Esophagus muscularis mucosa (tissue), 4 donors: ENCODE measurements at regions not wholly inside any gene's neighbourhood (a gene's known extent, or its start where the extent isn't known, plus 50 kb on each side); places are given as distances from the start of the nearest gene placed in this dataset.

Experiments
- DNase-seq: peaks from one replicate; pipeline ENCODE4 v3.0.0-alpha.2; 2017; ENCODE audit errors: extremely low spot score
- H3K27ac ChIP-seq, 4 donors: fragments of 200-600 bp; sonication (generic); replicated peaks in 1 of 4; 1 replicate in 3 of 4; 2 replicates in 1 of 4; pipeline ENCODE4 v1.5.1; 2016 to 2019; ENCODE audit warnings: mild to moderate bottlenecking in 1 of 4
- H3K27me3 ChIP-seq, 4 donors: fragments of 200-600 bp; sonication (generic); one replicate each; pipeline versions ENCODE4 v1.5.1 to v1.6.0; 2016 to 2019
- H3K36me3 ChIP-seq, 4 donors: fragments of 200-600 bp; sonication (generic); one replicate each; pipeline ENCODE4 v1.5.1; 2016 to 2019
- H3K4me1 ChIP-seq, 4 donors: fragments of 200-600 bp; sonication (generic); one replicate each; pipeline ENCODE4 v1.5.1; 2016 to 2019
- H3K4me3 ChIP-seq, 4 donors: fragments of 200-600 bp; sonication (generic); 1 replicate in 2 of 4; 2 replicates in 2 of 4; pipeline ENCODE4 v1.5.1; 2016 to 2019; ENCODE audit warnings: mild to moderate bottlenecking in 4 of 4, moderate library complexity in 1 of 4
- H3K9me3 ChIP-seq, 4 donors: fragments of 200-600 bp; sonication (generic); 1 replicate in 3 of 4; 2 replicates in 1 of 4; pipeline ENCODE4 v1.5.1; 2016 to 2019
- CTCF ChIP-seq, 3 experiments: fragments of 200-600 bp in 2 of 3; fragments of 450-650 bp in 1 of 3; sonication (generic) in 2 of 3; IDR thresholded peaks; one replicate each; pipeline ENCODE4 v1.5.1; 2017 to 2019; ENCODE audit warnings: antibody characterized with exemption in 3 of 3, mild to moderate bottlenecking in 2 of 3, moderate library complexity in 1 of 3
- EP300 ChIP-seq: sonication (generic); formaldehyde crosslinking; IDR thresholded peaks from one replicate; pipeline ENCODE4 v1.6.1; 2017; ENCODE audit warnings: antibody characterized with exemption
- POLR2A ChIP-seq: fragments of 450-650 bp; IDR thresholded peaks from one replicate; pipeline ENCODE4 v1.6.1; 2017; ENCODE audit warnings: antibody characterized with exemption, moderate library complexity, mild to moderate bottlenecking, low read depth
- POLR2AphosphoS5 ChIP-seq, 2 donors: sonication (generic); formaldehyde crosslinking; IDR thresholded peaks; one replicate each; pipeline ENCODE4 v1.6.1; 2017; ENCODE audit warnings: antibody characterized with exemption in 2 of 2
- WGBS: methylation state at CpG from one replicate; pipeline ENCODE4 v1.1.5; 2018; 5-methylcytosine and 5-hydroxymethylcytosine counted together
- intact Hi-C: fragments of 100-400 bp; cut with DNase I; formaldehyde crosslinking; loops from one replicate; pipeline ENCODE4 v1.15.1; 2023

- H3K36me3 ChIP-seq, result no peaks in the 10 kb centered on the region
- no peak overlapping the region for H3K4me3 ChIP-seq
- no peak for DNase-seq
- no peaks in the 10 kb centered on the region for H3K4me1 ChIP-seq
- no peak overlapping the region for H3K27ac ChIP-seq
- WGBS, result 79% methylated on average over 5 of the region's 5 CpGs
- TF ChIP-seq CTCF (IDR thresholded peaks at IDR 0.05), result no peak
- TF ChIP-seq POLR2A, result no peak
- TF ChIP-seq EP300, result no peak
- no peak for TF ChIP-seq POLR2AphosphoS5 (IDR thresholded peaks at IDR 0.05)
- no peaks in the 10 kb centered on the region for H3K9me3 ChIP-seq
- peaks cover 0 to 5% (median 0%) of the 10 kb centered on the region in 4 donors for H3K27me3 ChIP-seq
- intact Hi-C loops, result no loop called here
These were observed 503.4 kb upstream of the VRK2 start for GRCh38 chr2:57543211-57543610.

GRCh38 chr2:57544624-57545023 is 502.0 kb upstream of the VRK2 start:
- intact Hi-C loops, result no loop called here
- Histone ChIP-seq H3K4me3 (no peak overlapping the region), H3K9me3 (no peaks in the 10 kb centered on the region), H3K4me1 (no peaks in the 10 kb centered on the region), H3K27me3 (peaks cover 0 to 5% (median 0%) of the 10 kb centered on the region in 4 donors), H3K27ac (no peak overlapping the region), H3K36me3 (no peaks in the 10 kb centered on the region)
- TF ChIP-seq CTCF (IDR thresholded peaks at IDR 0.05) (no peak), EP300 (no peak), POLR2AphosphoS5 (IDR thresholded peaks at IDR 0.05) (no peak), POLR2A (no peak)
- DNase-seq, result no peak

DNA sequence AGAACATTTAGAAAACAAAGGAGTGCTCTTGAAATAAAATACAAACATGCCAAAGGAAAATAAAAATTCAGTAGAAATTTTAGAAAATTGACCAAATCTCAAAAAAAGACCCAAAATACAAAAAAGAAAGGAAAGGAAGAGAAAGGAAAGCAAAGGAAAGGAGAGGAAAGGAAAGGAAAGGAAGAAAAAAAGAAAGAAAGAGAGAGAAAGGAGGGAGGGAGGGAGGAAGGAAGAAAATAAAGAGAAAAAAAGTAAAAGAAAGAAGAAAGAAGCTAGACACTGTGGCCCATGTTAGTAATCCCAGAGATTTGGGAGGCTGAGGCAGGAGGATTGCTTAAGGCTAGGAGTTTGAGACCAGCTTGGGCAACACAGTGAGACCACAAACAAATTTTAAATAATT is 500.1 kb upstream of the VRK2 start:
- Histone ChIP-seq H3K9me3 (peaks cover 0 to 10% (median 0%) of the 10 kb centered on the region in 4 donors), H3K4me1 (no peaks in the 10 kb centered on the region), H3K27ac (no peak overlapping the region), H3K4me3 (no peak overlapping the region), H3K27me3 (peaks cover 0 to 5% (median 0%) of the 10 kb centered on the region in 4 donors), H3K36me3 (no peaks in the 10 kb centered on the region)
- DNase-seq, result no peak
- intact Hi-C loops, result no loop called here
- TF ChIP-seq POLR2A (no peak), POLR2AphosphoS5 (IDR thresholded peaks at IDR 0.05) (no peak), CTCF (IDR thresholded peaks at IDR 0.05) (no peak), EP300 (no peak)

DNA sequence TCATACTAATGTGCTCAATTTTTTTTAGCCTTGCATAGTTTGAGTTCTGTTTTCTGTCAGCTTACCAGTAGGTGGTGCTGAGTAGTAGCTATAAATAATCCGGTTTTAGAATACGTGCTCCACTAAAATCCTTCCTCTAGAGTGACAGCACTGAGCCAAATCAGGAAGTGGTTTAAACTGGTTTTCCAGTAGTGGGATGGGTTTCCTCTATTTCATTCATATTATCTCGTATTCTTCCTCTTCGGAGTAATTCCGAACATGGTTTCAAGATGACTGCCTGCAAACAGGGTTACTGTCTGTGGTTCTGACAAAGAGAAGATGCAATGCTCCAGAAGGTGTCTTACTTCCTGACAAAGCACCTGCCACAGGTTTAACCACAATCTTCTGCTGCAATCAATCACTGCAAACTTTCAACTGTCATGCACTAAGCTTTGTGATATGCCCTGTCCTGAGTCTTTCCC is 496.9 kb upstream of the VRK2 start:
- TF ChIP-seq POLR2A (no peak), POLR2AphosphoS5 (IDR thresholded peaks at IDR 0.05) (no peak), EP300 (no peak), CTCF (IDR thresholded peaks at IDR 0.05) (no peak)
- DNase-seq, result no peak
- H3K27me3 ChIP-seq, result peaks cover 0 to 5% (median 0%) of the 10 kb centered on the region in 4 donors
- no peaks in the 10 kb centered on the region for H3K4me1 ChIP-seq
- WGBS, result 42% methylated on average over 5 of the region's 5 CpGs
- H3K4me3 ChIP-seq, result no peak overlapping the region
- H3K36me3 ChIP-seq, result no peaks in the 10 kb centered on the region
- H3K27ac ChIP-seq, result no peak overlapping the region
- peaks cover 0 to 13% (median under 1%) of the 10 kb centered on the region in 4 donors for H3K9me3 ChIP-seq
- intact Hi-C loops, result no loop called here

DNA sequence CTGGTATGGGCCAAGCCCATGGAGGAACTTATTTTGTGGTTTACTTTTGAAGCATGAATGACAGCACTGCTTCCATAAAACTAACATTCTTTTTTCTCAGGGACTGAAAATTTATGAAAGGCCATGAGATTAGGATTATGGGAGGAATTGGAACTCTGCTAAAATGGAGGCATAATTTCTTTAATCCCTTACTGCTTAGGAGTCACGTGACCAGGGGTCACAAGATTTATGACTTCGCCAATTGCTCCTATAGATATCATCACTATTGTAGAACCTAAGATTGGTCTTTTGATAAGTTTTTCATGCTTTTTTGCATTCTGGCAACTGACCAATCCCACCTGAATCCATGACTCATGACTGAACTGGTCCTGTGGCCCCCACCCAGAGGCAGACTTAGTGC is 495.7 kb upstream of the VRK2 start:
- DNase-seq, result no peak
- Histone ChIP-seq H3K27me3 (no peaks in the 10 kb centered on the region), H3K27ac (no peak overlapping the region), H3K9me3 (peaks cover 0 to 13% (median 4%) of the 10 kb centered on the region in 4 donors), H3K4me3 (no peak overlapping the region), H3K36me3 (no peaks in the 10 kb centered on the region), H3K4me1 (no peaks in the 10 kb centered on the region)
- TF ChIP-seq POLR2A (no peak), EP300 (no peak), CTCF (IDR thresholded peaks at IDR 0.05) (no peak), POLR2AphosphoS5 (IDR thresholded peaks at IDR 0.05) (no peak)
- WGBS, result 97% methylated on average over 2 of the region's 2 CpGs
- intact Hi-C loops, result no loop called here
